A549 (cell line): ENCODE measurements at regions not wholly inside any gene's neighbourhood (a gene's known extent, or its start where the extent isn't known, plus 50 kb on each side); places are given as distances from the start of the nearest gene placed in this dataset.

Experiments
- ATAC-seq, 2 experiments: fragments of 200-7000 bp in 1 of 2; fragments of >200 bp in 1 of 2; cut with Nextera tagmentation in 1 of 2; cut with Tn5 transposase in 1 of 2; 3 replicates each; pipeline versions ENCODE4 v1.8.0 to v1.9.1; 2018 to 2020; ENCODE audit warnings: mild to moderate bottlenecking in 1 of 2, moderate library complexity in 1 of 2
- CTCF ChIA-PET: fragments of 300-600 bp; sonication (Branson Sonifier 250); formaldehyde crosslinking; extraction: SDS; loops from one replicate; lab custom pipeline; 2021; ENCODE audit warnings: antibody characterized with exemption, inconsistent platforms; lab: Yijun Ruan, JAX
- POLR2A ChIA-PET: fragments of 350-600 bp; formaldehyde crosslinking; extraction: SDS; loops from one replicate; lab custom pipeline; 2021; ENCODE audit warnings: antibody characterized with exemption, inconsistent platforms; lab: Yijun Ruan, JAX
- DNase-seq, 2 experiments: peaks; one replicate each; pipeline versions ENCODE4 v3.0.0 to v3.0.0-alpha.2; 2011 to 2016; ENCODE audit warnings: low read depth in 1 of 2, low spot score in 1 of 2
- FAIRE-seq: peaks from 2 replicates; lab custom pipeline; 2011; peaks lifted over from hg19 to GRCh38; lab: Jason Lieb, UNC
- H3K27ac ChIP-seq, 2 experiments: fragments of >200 bp; sonication (Bioruptor Twin); formaldehyde crosslinking; 3 replicates each; pipeline ENCODE4 v1.5.1; 2016 to 2017
- H3K4me1 ChIP-seq: fragments of >200 bp; sonication (Bioruptor Twin); formaldehyde crosslinking; 3 replicates; pipeline ENCODE4 v1.6.1; 2016
- H3K4me2 ChIP-seq: fragments of >200 bp; sonication (Bioruptor Twin); formaldehyde crosslinking; 3 replicates; pipeline ENCODE4 v1.6.1; 2016
- H3K4me3 ChIP-seq: fragments of >200 bp; sonication (Bioruptor Twin); formaldehyde crosslinking; 3 replicates; pipeline ENCODE4 v1.5.1; 2016
- H3K9me3 ChIP-seq: fragments of >200 bp; sonication (Bioruptor Twin); formaldehyde crosslinking; 3 replicates; pipeline ENCODE4 v1.6.1; 2016
- CHD4 ChIP-seq: fragments of 200-600 bp; sonication (generic); IDR thresholded peaks from 2 replicates; pipeline ENCODE4 v1.6.1; 2016; ENCODE audit warnings: antibody characterized with exemption, mild to moderate bottlenecking, borderline replicate concordance
- E2F6 ChIP-seq: IDR thresholded peaks from 2 replicates; pipeline ENCODE4 v1.6.1; 2012; ENCODE audit warnings: low read depth, borderline replicate concordance
- EHMT2 ChIP-seq: fragments of 200-600 bp; sonication (generic); IDR thresholded peaks from 2 replicates; pipeline ENCODE4 v1.6.1; 2016; ENCODE audit warnings: antibody characterized with exemption, low read depth, mild to moderate bottlenecking, moderate library complexity
- ELK1 ChIP-seq: fragments of 150-350 bp; IDR thresholded peaks from 2 replicates; pipeline ENCODE4 v1.6.1; 2014; ENCODE audit warnings: low read depth, mild to moderate bottlenecking, low read length
- EP300 ChIP-seq, 2 experiments: fragments of >200 bp; sonication (Bioruptor Twin); formaldehyde crosslinking; IDR thresholded peaks; 2 replicates in 1 of 2; 3 replicates in 1 of 2; pipeline ENCODE4 v1.6.1; 2016 to 2017
- FOXS1 ChIP-seq: fragments of 250-450 bp; sonication (Bioruptor Pico); IDR thresholded peaks from 2 replicates; pipeline ENCODE4 v1.5.0; 2020; ENCODE audit warnings: mild to moderate bottlenecking, moderate library complexity
- HES2 ChIP-seq: fragments of >200 bp; sonication (Bioruptor Twin); formaldehyde crosslinking; IDR thresholded peaks from 2 replicates; pipeline ENCODE4 v1.6.1; 2016
- HOXB13 ChIP-seq: fragments of 250-450 bp; sonication (Bioruptor Pico); IDR thresholded peaks from 2 replicates; pipeline ENCODE4 v1.5.0; 2020; ENCODE audit warnings: low read depth, mild to moderate bottlenecking, moderate library complexity
- JUN ChIP-seq, 2 experiments: fragments of >200 bp; sonication (Bioruptor Twin); formaldehyde crosslinking; IDR thresholded peaks; 2 replicates in 1 of 2; 3 replicates in 1 of 2; pipeline ENCODE4 v1.6.1; 2016 to 2017
- KDM5A ChIP-seq: fragments of 200-600 bp; sonication (generic); IDR thresholded peaks from 2 replicates; pipeline ENCODE4 v1.6.1; 2016; ENCODE audit warnings: antibody characterized with exemption, mild to moderate bottlenecking
- MAX ChIP-seq: IDR thresholded peaks from 2 replicates; pipeline ENCODE4 v1.6.1; 2012
- NPAS2 ChIP-seq: fragments of 250-450 bp; sonication (Bioruptor Pico); IDR thresholded peaks from 2 replicates; pipeline ENCODE4 v1.8.0; 2022; ENCODE audit warnings: mild to moderate bottlenecking, moderate library complexity, borderline replicate concordance
- PHF8 ChIP-seq: fragments of 200-600 bp; sonication (generic); IDR thresholded peaks from 2 replicates; pipeline ENCODE4 v1.6.1; 2016; ENCODE audit warnings: low read depth, mild to moderate bottlenecking, antibody characterized with exemption, moderate library complexity, borderline replicate concordance
- POLR2A ChIP-seq: IDR thresholded peaks from 2 replicates; pipeline ENCODE4 v1.6.1; 2012; ENCODE audit warnings: mild to moderate bottlenecking, low read length
- RAD21 ChIP-seq, 2 experiments: fragments of >200 bp in 1 of 2; sonication (Bioruptor Twin) in 1 of 2; formaldehyde crosslinking in 1 of 2; IDR thresholded peaks in 1 of 2; conservative IDR thresholded peaks in 1 of 2; 2 replicates in 1 of 2; 3 replicates in 1 of 2; pipeline ENCODE4 v1.6.1; 2012 to 2018; ENCODE audit warnings: inconsistent platforms in 1 of 2
- RARB ChIP-seq: fragments of 250-450 bp; sonication (Bioruptor Pico); IDR thresholded peaks from 2 replicates; pipeline ENCODE4 v1.8.0; 2021; ENCODE audit warnings: mild to moderate bottlenecking, moderate library complexity
- RFX5 ChIP-seq: fragments of 450-650 bp; IDR thresholded peaks from 2 replicates; pipeline ENCODE4 v1.7.1; 2014; ENCODE audit warnings: antibody characterized with exemption, mild to moderate bottlenecking, moderate library complexity
- SMC3 ChIP-seq: fragments of >200 bp; sonication (Bioruptor Twin); formaldehyde crosslinking; IDR thresholded peaks from 3 replicates; pipeline ENCODE4 v1.6.1; 2018; ENCODE audit warnings: inconsistent platforms
- SREBF2 ChIP-seq: fragments of 450-650 bp; IDR thresholded peaks from 2 replicates; pipeline ENCODE4 v1.6.1; 2014; ENCODE audit warnings: mild to moderate bottlenecking, moderate library complexity
- TP53 ChIP-seq: fragments of 250-450 bp; sonication (Bioruptor Pico); IDR thresholded peaks from 2 replicates; pipeline ENCODE4 v1.5.0; 2021; ENCODE audit warnings: mild to moderate bottlenecking, moderate library complexity
- ZNF302 ChIP-seq: fragments of 250-450 bp; sonication (Bioruptor Pico); IDR thresholded peaks from 2 replicates; pipeline ENCODE4 v1.9.0; 2021; ENCODE audit warnings: inconsistent platforms, mild to moderate bottlenecking, moderate library complexity
- WGBS: methylation state at CpG from one replicate; pipeline ENCODE4 v1.1.6; 2017; ENCODE audit errors: missing lambda C conversion rate; 5-methylcytosine and 5-hydroxymethylcytosine counted together

- 85% methylated on average over 4 of the region's 4 CpGs for WGBS
- Histone ChIP-seq H3K27ac (no peak overlapping the region), H3K9me3 (no peaks in the 10 kb centered on the region), H3K4me2 (no peak overlapping the region), H3K4me3 (no peak overlapping the region)
- FAIRE-seq (no peak), ATAC-seq (no peak), DNase-seq (no peak)
- ChIA-PET CTCF (interaction anchor here (0.6 to 5.3 kb wide), 4 partner anchors 17 to 1343 kb away, joined by 3 to 25 read pairs (median 5); no protein-coding TSS in a partner anchor), POLR2A (no interaction called here)
- no peak for TF ChIP-seq RARB (CRISPR knock-in tag)
- no peak for TF ChIP-seq CHD4
- TF ChIP-seq ELK1 = no peak
- TF ChIP-seq PHF8 = no peak
- TF ChIP-seq HES2 = no peak
- TF ChIP-seq KDM5A = no peak
- TF ChIP-seq, all 56 proteins: peak for 0
- no peaks in the 10 kb centered on the region for H3K4me1 ChIP-seq
Measured at GRCh38 chr7:95668504-95669018, 72.2 kb upstream of the PDK4 start.

GRCh38 chr7:95662987-95663386 is 66.7 kb upstream of the PDK4 start:
- Histone ChIP-seq H3K9me3 (peaks cover 13% of the 10 kb centered on the region; the same call in 2 of the 3 replicates), H3K27ac (no peak overlapping the region), H3K4me2 (no peak overlapping the region), H3K4me1 (no peaks in the 10 kb centered on the region), H3K4me3 (no peak overlapping the region)
- DNase-seq (no peak), FAIRE-seq (no peak), ATAC-seq (no peak)
- WGBS = 4% methylated on average over 1 of the region's 1 CpG
- ChIA-PET CTCF (interaction anchor here (1.0 kb wide), 1 partner anchor 23 kb away, joined by 3 read pairs; no protein-coding TSS in a partner anchor), POLR2A (no interaction called here)
- no peak for TF ChIP-seq NPAS2 (CRISPR knock-in tag)
- TF ChIP-seq JUN (IDR thresholded peaks at IDR 0.05) = no peak
- TF ChIP-seq ZNF302 (CRISPR knock-in tag) = no peak
- no peak for TF ChIP-seq MAX
- no peak for TF ChIP-seq EP300 (IDR thresholded peaks at IDR 0.05)
- TF ChIP-seq EHMT2 = no peak
- TF ChIP-seq RAD21 (conservative IDR thresholded peaks at IDR 0.05 in 1 of 2, IDR thresholded peaks at IDR 0.05 in 1 of 2) = no peak
- TF ChIP-seq TP53 (CRISPR knock-in tag) = no peak
- no peak for TF ChIP-seq RFX5

GRCh38 chr7:95660023-95660434 is 63.7 kb upstream of the PDK4 start:
- Histone ChIP-seq H3K27ac (no peak overlapping the region; a peak in 1 of 6 replicates), H3K4me3 (no peak overlapping the region), H3K4me1 (no peaks in the 10 kb centered on the region), H3K4me2 (no peak overlapping the region), H3K9me3 (peaks cover 13% of the 10 kb centered on the region; the same call in 2 of the 3 replicates)
- ChIA-PET CTCF (interaction anchor here (1.2 kb wide), 1 partner anchor 23 kb away, joined by 4 read pairs; no protein-coding TSS in a partner anchor), POLR2A (no interaction called here)
- 80% methylated on average over 3 of the region's 3 CpGs for WGBS
- DNase-seq (peak in 1 of 2 experiments; percentile 24), ATAC-seq (no peak), FAIRE-seq (no peak)
- TF ChIP-seq FOXS1 (CRISPR knock-in tag) = no peak
- no peak for TF ChIP-seq SMC3
- TF ChIP-seq E2F6 = no peak
- TF ChIP-seq POLR2A = no peak
- no peak for TF ChIP-seq HOXB13 (CRISPR knock-in tag)
- TF ChIP-seq RARB (CRISPR knock-in tag) = no peak
- TF ChIP-seq SREBF2 = no peak
